ENCODE measurements at regions not wholly inside any gene's neighbourhood (a gene's known extent, or its start where the extent isn't known, plus 50 kb on each side); places are given as distances from the start of the nearest gene placed in this dataset.

DNA sequence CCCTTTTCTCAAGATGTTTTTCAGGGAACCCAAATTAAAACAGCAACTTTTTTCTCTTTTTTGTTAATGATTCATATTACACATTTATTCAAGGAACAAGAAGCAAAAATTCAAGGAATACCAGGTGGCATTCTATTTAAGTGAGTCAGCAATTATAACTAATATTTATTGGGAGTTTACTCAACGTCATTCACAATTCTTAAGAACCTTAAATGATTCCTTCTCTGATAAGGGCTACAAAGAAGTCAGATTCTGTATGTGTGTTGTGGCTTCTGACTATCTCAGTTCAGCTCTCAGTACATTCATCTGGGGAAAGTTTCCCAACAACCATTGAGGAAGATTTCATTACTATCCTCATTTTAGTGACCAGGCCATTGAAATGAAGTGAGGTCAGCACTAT is 470.7 kb upstream of the AKR1E2 start:
- no peak for DNase-seq
- Mint-ChIP-seq H3K4me3 (no peak overlapping the region), H3K27ac (no peak overlapping the region), H3K27me3 (ENCODE audit: low read depth) (peaks cover 10% of the 10 kb centered on the region), H3K4me1 (ENCODE audit: low read depth) (no peaks in the 10 kb centered on the region), H3K9me3 (no peaks in the 10 kb centered on the region), H3K36me3 (ENCODE audit: low read depth) (no peaks in the 10 kb centered on the region)
- CTCF ChIA-PET, result no interaction called here
- intact Hi-C loops (cut with micrococcal nuclease), result no loop called here

- no peaks in the 10 kb centered on the region for H3K9me3 Mint-ChIP-seq
- no peaks in the 10 kb centered on the region for H3K4me1 Mint-ChIP-seq (ENCODE audit: low read depth)
- no peak overlapping the region for H3K27ac Mint-ChIP-seq
- intact Hi-C loops (cut with micrococcal nuclease), result no loop called here
- H3K4me3 Mint-ChIP-seq, result no peak overlapping the region
- CTCF ChIA-PET, result no interaction called here
- H3K36me3 Mint-ChIP-seq (ENCODE audit: low read depth), result no peaks in the 10 kb centered on the region
- DNase-seq, result no peak
- peaks cover 15% of the 10 kb centered on the region for H3K27me3 Mint-ChIP-seq (ENCODE audit: low read depth)
Observed at GRCh38 chr10:4354382-4354812, 471.6 kb upstream of the AKR1E2 start.

DNA sequence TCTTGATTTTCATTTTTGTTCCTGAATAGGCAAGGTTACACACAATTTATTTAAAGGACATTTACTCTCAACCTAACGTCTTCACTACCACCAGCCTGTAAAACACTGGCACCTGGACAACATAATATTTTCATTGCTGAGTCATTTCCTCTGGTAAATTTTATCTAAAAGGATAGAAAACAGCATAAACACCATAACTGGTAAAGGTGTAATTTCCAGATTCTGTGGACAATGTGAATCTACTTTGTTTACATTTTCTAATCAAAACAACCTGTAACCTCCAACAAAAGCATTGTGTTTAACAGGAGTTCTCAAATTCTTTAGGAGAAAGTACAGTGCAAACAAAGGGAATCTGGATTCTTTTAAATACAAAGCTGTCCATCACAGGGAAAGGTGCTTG is 472.0 kb upstream of the AKR1E2 start:
- no peak for DNase-seq
- peaks cover 15% of the 10 kb centered on the region for H3K27me3 Mint-ChIP-seq (ENCODE audit: low read depth)
- H3K4me3 Mint-ChIP-seq, result no peak overlapping the region
- no peaks in the 10 kb centered on the region for H3K4me1 Mint-ChIP-seq (ENCODE audit: low read depth)
- no peaks in the 10 kb centered on the region for H3K36me3 Mint-ChIP-seq (ENCODE audit: low read depth)
- no peak overlapping the region for H3K27ac Mint-ChIP-seq
- CTCF ChIA-PET, result no interaction called here
- no peaks in the 10 kb centered on the region for H3K9me3 Mint-ChIP-seq
- intact Hi-C loops (cut with micrococcal nuclease), result no loop called here

- CTCF ChIA-PET, result no interaction called here
Observed at GRCh38 chr10:4353059-4353655, 472.9 kb upstream of the AKR1E2 start.

DNA sequence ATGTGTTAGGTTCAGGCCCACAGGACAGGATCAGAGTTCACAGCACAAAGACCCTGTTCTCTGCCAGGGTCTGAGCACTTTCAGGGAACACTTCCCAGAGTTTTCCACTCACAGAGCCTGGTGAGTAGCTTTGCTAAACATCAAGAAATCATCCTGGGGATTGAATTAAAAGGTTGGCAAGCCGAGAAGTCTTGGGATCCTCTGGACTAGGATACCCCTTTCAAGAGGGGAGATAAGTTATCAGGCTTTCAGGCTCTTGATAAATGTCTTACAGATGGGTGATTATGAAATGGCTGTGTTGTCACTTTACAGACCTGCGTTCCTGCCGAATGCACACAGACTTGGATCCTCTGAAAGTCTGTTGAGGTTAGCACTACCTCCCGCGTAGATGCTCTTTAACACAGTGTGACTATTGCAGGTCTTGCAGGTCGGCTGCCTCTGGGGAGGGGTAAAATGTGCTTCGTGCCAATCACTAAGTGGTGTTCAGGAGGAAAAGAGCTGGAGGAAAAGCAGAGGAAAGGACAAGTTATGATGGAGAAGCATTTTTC is 473.5 kb upstream of the AKR1E2 start:
- DNase-seq, result no peak
- intact Hi-C loops (cut with micrococcal nuclease), result no loop called here
- no peak overlapping the region for H3K4me3 Mint-ChIP-seq
- no peaks in the 10 kb centered on the region for H3K4me1 Mint-ChIP-seq (ENCODE audit: low read depth)
- no peak overlapping the region for H3K27ac Mint-ChIP-seq
- CTCF ChIA-PET, result no interaction called here
- H3K9me3 Mint-ChIP-seq, result no peaks in the 10 kb centered on the region
- H3K27me3 Mint-ChIP-seq (ENCODE audit: low read depth), result peaks cover 15% of the 10 kb centered on the region
- H3K36me3 Mint-ChIP-seq (ENCODE audit: low read depth), result no peaks in the 10 kb centered on the region

More at GRCh38 chr10:4353059-4353655, 472.9 kb upstream of the AKR1E2 start:
- Mint-ChIP-seq H3K36me3 (ENCODE audit: low read depth) (no peaks in the 10 kb centered on the region), H3K27me3 (ENCODE audit: low read depth) (peaks cover 15% of the 10 kb centered on the region), H3K4me1 (ENCODE audit: low read depth) (no peaks in the 10 kb centered on the region), H3K27ac (no peak overlapping the region), H3K9me3 (no peaks in the 10 kb centered on the region), H3K4me3 (no peak overlapping the region)
- intact Hi-C loops (cut with micrococcal nuclease), result no loop called here
- DNase-seq, result no peak

- Mint-ChIP-seq H3K4me1 (ENCODE audit: low read depth) (no peaks in the 10 kb centered on the region), H3K9me3 (no peaks in the 10 kb centered on the region), H3K36me3 (ENCODE audit: low read depth) (no peaks in the 10 kb centered on the region), H3K27ac (no peak overlapping the region), H3K27me3 (ENCODE audit: low read depth) (peaks cover 14% of the 10 kb centered on the region), H3K4me3 (no peak overlapping the region)
- intact Hi-C loops (cut with micrococcal nuclease), result no loop called here
- DNase-seq, result no peak
- CTCF ChIA-PET, result no interaction called here
Observed at GRCh38 chr10:4351723-4352413, 474.1 kb upstream of the AKR1E2 start.

- Mint-ChIP-seq H3K9me3 (no peaks in the 10 kb centered on the region), H3K4me3 (no peak overlapping the region), H3K27ac (no peak overlapping the region), H3K4me1 (ENCODE audit: low read depth) (peaks cover 17% of the 10 kb centered on the region), H3K27me3 (ENCODE audit: low read depth) (peaks cover 7% of the 10 kb centered on the region), H3K36me3 (ENCODE audit: low read depth) (no peaks in the 10 kb centered on the region)
- DNase-seq, result no peak
- intact Hi-C loops (cut with micrococcal nuclease), result no loop called here
- CTCF ChIA-PET, result no interaction called here
Observed at GRCh38 chr10:4347397-4347796, 478.6 kb upstream of the AKR1E2 start.

- peaks cover 7% of the 10 kb centered on the region for H3K27me3 Mint-ChIP-seq (ENCODE audit: low read depth)
- no peak overlapping the region for H3K27ac Mint-ChIP-seq
- peaks cover 17% of the 10 kb centered on the region for H3K4me1 Mint-ChIP-seq (ENCODE audit: low read depth)
- no peak overlapping the region for H3K4me3 Mint-ChIP-seq
- no peaks in the 10 kb centered on the region for H3K36me3 Mint-ChIP-seq (ENCODE audit: low read depth)
- CTCF ChIA-PET, result interaction anchor here (0.7 kb wide), 1 partner anchor 661 kb away, joined by 3 read pairs; no protein-coding TSS in a partner anchor
- H3K9me3 Mint-ChIP-seq, result no peaks in the 10 kb centered on the region
- no peak for DNase-seq
- intact Hi-C loops (cut with micrococcal nuclease), result no loop called here
Observed at GRCh38 chr10:4345877-4346646, 479.9 kb upstream of the AKR1E2 start.

DNA sequence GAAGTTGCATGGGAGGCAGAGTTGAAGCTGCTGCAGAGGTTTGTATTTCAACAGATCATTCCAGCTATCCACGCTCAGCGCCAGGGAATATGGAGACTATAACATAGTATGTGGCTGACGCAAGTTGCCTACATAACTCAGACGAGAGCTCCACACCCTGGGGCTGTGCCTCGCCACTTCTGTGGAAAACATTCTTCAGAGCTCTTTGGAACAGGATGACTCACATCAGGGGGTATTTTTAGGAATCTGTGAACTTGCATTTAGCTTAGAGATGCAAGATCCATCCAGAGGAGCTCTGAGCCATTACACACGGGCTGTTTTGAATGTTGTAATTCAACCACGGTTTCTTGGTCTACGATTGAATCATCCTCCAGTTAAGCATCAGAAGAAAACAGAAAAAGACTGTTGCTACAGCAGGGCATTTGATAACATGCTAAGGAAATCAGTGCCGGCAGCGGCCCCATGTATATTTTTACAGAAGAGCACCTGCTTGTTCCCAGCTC is 481.5 kb upstream of the AKR1E2 start:
- CTCF ChIA-PET, result no interaction called here
- intact Hi-C loops (cut with micrococcal nuclease), result no loop called here
- Mint-ChIP-seq H3K4me1 (ENCODE audit: low read depth) (peaks cover 17% of the 10 kb centered on the region), H3K36me3 (ENCODE audit: low read depth) (no peaks in the 10 kb centered on the region), H3K4me3 (no peak overlapping the region), H3K9me3 (no peaks in the 10 kb centered on the region), H3K27me3 (ENCODE audit: low read depth) (peaks cover 2% of the 10 kb centered on the region), H3K27ac (no peak overlapping the region)
- peak; percentile 32 for DNase-seq

DNA sequence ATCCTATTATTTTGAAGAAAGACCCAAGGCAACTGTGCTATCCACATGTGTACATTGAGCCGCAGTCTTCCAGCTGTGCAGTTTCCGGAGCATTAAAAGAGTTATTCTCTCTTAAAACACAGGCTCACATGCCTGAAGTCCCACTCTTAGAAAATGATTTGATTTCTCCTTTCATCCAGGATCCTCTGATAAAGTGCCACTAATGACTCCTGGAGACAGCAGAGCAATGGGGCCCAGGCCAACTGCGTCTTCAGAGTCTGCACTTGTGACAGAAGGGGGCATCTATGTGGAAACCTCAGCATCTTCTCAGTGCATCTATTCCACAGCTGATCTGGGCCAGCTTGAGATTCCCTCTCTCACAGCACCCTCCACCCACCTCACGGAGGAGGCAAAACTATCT is 482.1 kb upstream of the AKR1E2 start:
- peaks cover 17% of the 10 kb centered on the region for H3K4me1 Mint-ChIP-seq (ENCODE audit: low read depth)
- no peaks in the 10 kb centered on the region for H3K9me3 Mint-ChIP-seq
- intact Hi-C loops (cut with micrococcal nuclease), result no loop called here
- H3K36me3 Mint-ChIP-seq (ENCODE audit: low read depth), result no peaks in the 10 kb centered on the region
- no peak overlapping the region for H3K27ac Mint-ChIP-seq
- DNase-seq, result no peak
- CTCF ChIA-PET, result no interaction called here
- H3K4me3 Mint-ChIP-seq, result no peak overlapping the region
- H3K27me3 Mint-ChIP-seq (ENCODE audit: low read depth), result peaks cover 2% of the 10 kb centered on the region

GRCh38 chr10:4343091-4343490 is 482.9 kb upstream of the AKR1E2 start:
- Mint-ChIP-seq H3K27ac (no peak overlapping the region), H3K36me3 (ENCODE audit: low read depth) (no peaks in the 10 kb centered on the region), H3K4me3 (no peak overlapping the region), H3K4me1 (ENCODE audit: low read depth) (peaks cover 17% of the 10 kb centered on the region), H3K9me3 (no peaks in the 10 kb centered on the region), H3K27me3 (ENCODE audit: low read depth) (peaks cover 2% of the 10 kb centered on the region)
- CTCF ChIA-PET, result interaction anchor here (0.6 kb wide), 1 partner anchor 1564 kb away, joined by 4 read pairs; no protein-coding TSS in a partner anchor
- intact Hi-C loops (cut with micrococcal nuclease), result no loop called here
- no peak for DNase-seq

DNA sequence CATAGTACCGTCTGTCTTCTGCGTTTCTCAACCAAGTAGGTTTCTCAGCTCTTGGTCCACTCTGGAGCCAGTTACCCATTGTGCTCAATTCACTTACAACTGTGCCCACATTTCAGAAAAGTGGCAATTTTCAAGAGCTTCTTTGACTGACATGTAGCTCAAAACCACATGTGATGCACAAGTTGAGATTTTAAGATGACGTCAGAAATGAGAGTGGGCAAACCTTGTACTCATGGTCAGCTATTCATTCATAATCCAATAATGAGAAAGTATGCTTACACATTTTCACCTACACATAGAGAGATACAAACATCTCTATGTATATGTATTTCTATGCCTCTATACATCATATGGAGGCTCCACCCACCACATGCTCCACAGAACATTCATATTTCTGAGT is 487.2 kb upstream of the AKR1E2 start:
- no peak for DNase-seq
- CTCF ChIA-PET, result no interaction called here
- Mint-ChIP-seq H3K4me3 (no peak overlapping the region), H3K27me3 (ENCODE audit: low read depth) (peaks cover 2% of the 10 kb centered on the region), H3K4me1 (ENCODE audit: low read depth) (no peaks in the 10 kb centered on the region), H3K27ac (no peak overlapping the region), H3K9me3 (no peaks in the 10 kb centered on the region), H3K36me3 (ENCODE audit: low read depth) (no peaks in the 10 kb centered on the region)
- intact Hi-C loops (cut with micrococcal nuclease), result no loop called here

Measured in activated naive CD4-positive, alpha-beta T cell treated with anti-CD3 and anti-CD28 coated beads for 36 hours (primary cell).